HCT116 (cell line): ENCODE measurements at regions not wholly inside any gene's neighbourhood (a gene's known extent, or its start where the extent isn't known, plus 50 kb on each side); places are given as distances from the start of the nearest gene placed in this dataset.

Experiments used
- ATAC-seq: fragments of 200-7000 bp; cut with Tn5 transposase; 2 replicates; pipeline ENCODE4 v1.9.1; 2020; ENCODE audit warnings: mild to moderate bottlenecking, moderate library complexity
- BruUV-seq: library from RNA; stranded (reverse); fragments of 400-500 nt; replicated peaks from 2 replicates; lab custom pipeline; 2021; lab: Mats Ljungman, UMichigan
- CTCF ChIA-PET: fragments of 300-600 bp; sonication (Branson Sonifier 250); formaldehyde crosslinking; loops from one replicate; lab custom pipeline; 2021; ENCODE audit warnings: antibody characterized with exemption; lab: Charles Lee
- POLR2A ChIA-PET: fragments of 300-600, 350-600 bp; sonication (Branson Sonifier 250); formaldehyde crosslinking; loops from one replicate; lab custom pipeline; 2021; ENCODE audit warnings: antibody characterized with exemption; lab: Charles Lee
- RAD21 ChIA-PET, 2 experiments: fragments of 300-600 bp; sonication (Branson Sonifier 250); formaldehyde crosslinking; loops; one replicate each; lab custom pipeline; 2023; ENCODE audit warnings: low total read pairs in 2 of 2; ENCODE audit not compliant: uncharacterized antibody in 2 of 2, unreplicated experiment in 2 of 2, low non-redundant PET in 1 of 2; lab: Charles Lee
- DNase-seq: peaks from one replicate; pipeline ENCODE4 v3.0.0-alpha.2; 2010; ENCODE audit warnings: low read depth, low spot score
- H2AFZ ChIP-seq: fragments of 200-600 bp; shearing (Covaris generic), sonication (generic); 2 replicates; pipeline ENCODE4 v1.6.1; 2017; ENCODE audit warnings: low read depth, mixed run types, mixed read lengths, antibody characterized with exemption, low read length; ENCODE audit not compliant: poor library complexity, severe bottlenecking
- H3K27ac ChIP-seq: 2 replicates; pipeline ENCODE4 v1.5.1; 2012; ENCODE audit warnings: low read depth, low read length
- H3K27me3 ChIP-seq: fragments of 200-600 bp; sonication (generic); 2 replicates; pipeline ENCODE4 v1.6.1; 2016; ENCODE audit warnings: mixed run types, low read length, mixed read lengths; ENCODE audit not compliant: insufficient read depth
- H3K36me3 ChIP-seq, 2 experiments: fragments of 200-500 bp in 1 of 2; fragments of 200-600 bp in 1 of 2; sonication (Bioruptor generic) in 1 of 2; sonication (generic) in 1 of 2; 2 replicates each; pipeline versions ENCODE4 v1.5.1 to v1.6.1; 2014 to 2016; ENCODE audit warnings: low read length in 2 of 2, inconsistent platforms in 1 of 2, mixed read lengths in 1 of 2, mixed run types in 1 of 2; ENCODE audit not compliant: insufficient read depth in 2 of 2, control insufficient read depth in 1 of 2
- H3K4me1 ChIP-seq, 2 experiments: fragments of 200-600 bp in 1 of 2; sonication (generic) in 1 of 2; 2 replicates each; pipeline versions ENCODE4 v1.5.1 to v1.6.1; 2012 to 2017; ENCODE audit warnings: low read length in 2 of 2, inconsistent platforms in 1 of 2, mild to moderate bottlenecking in 1 of 2, mixed read lengths in 1 of 2, mixed run types in 1 of 2, moderate library complexity in 1 of 2; ENCODE audit not compliant: insufficient read depth in 2 of 2, control insufficient read depth in 1 of 2
- H3K4me2 ChIP-seq: fragments of 200-600 bp; sonication (generic); 2 replicates; pipeline ENCODE4 v1.6.1; 2017; ENCODE audit warnings: mixed run types, low read length, mixed read lengths
- H3K4me3 ChIP-seq, 2 experiments: fragments of 200-600 bp in 1 of 2; sonication (generic) in 1 of 2; replicated peaks in 1 of 2; 2 replicates each; pipeline ENCODE4 v1.5.1; 2011 to 2016; ENCODE audit warnings: low read length in 2 of 2, control low read depth in 1 of 2, low read depth in 1 of 2, mild to moderate bottlenecking in 1 of 2, mixed read lengths in 1 of 2, mixed run types in 1 of 2
- H3K79me2 ChIP-seq: fragments of 200-600 bp; sonication (generic); 2 replicates; pipeline ENCODE4 v1.6.1; 2017; ENCODE audit warnings: mild to moderate bottlenecking, mixed run types, low read length, moderate library complexity, mixed read lengths; ENCODE audit not compliant: insufficient read depth
- H3K9ac ChIP-seq: fragments of 200-600 bp; sonication (generic); 2 replicates; pipeline ENCODE4 v1.6.1; 2016; ENCODE audit warnings: low read length, mixed read lengths
- H3K9me2 ChIP-seq: fragments of 200-600 bp; sonication (generic), shearing (Covaris generic); 2 replicates; pipeline ENCODE4 v1.6.1; 2017; ENCODE audit warnings: mixed run types, mild to moderate bottlenecking, moderate library complexity; ENCODE audit not compliant: insufficient read depth
- H3K9me3 ChIP-seq, 2 experiments: fragments of 200-500 bp in 1 of 2; fragments of 200-600 bp in 1 of 2; sonication (Bioruptor generic) in 1 of 2; sonication (generic) in 1 of 2; 2 replicates each; pipeline ENCODE4 v1.6.1; 2014 to 2017; ENCODE audit warnings: low read length in 2 of 2, mixed read lengths in 2 of 2, inconsistent platforms in 1 of 2, low read depth in 1 of 2, mild to moderate bottlenecking in 1 of 2, mixed run types in 1 of 2, moderate library complexity in 1 of 2; ENCODE audit not compliant: control insufficient read depth in 1 of 2, insufficient read depth in 1 of 2
- H4K20me1 ChIP-seq: fragments of 200-600 bp; sonication (generic), shearing (Covaris generic); 2 replicates; pipeline ENCODE4 v1.6.1; 2017; ENCODE audit warnings: mixed run types, mild to moderate bottlenecking, moderate library complexity; ENCODE audit not compliant: insufficient read depth
- CBX3 ChIP-seq: IDR thresholded peaks from 2 replicates; pipeline ENCODE4 v1.6.1; 2012; ENCODE audit warnings: low read depth
- CTCF ChIP-seq, 3 experiments: fragments of 200-600 bp in 1 of 3; sonication (generic) in 1 of 3; IDR thresholded peaks in 2 of 3; conservative IDR thresholded peaks in 1 of 3; 2 replicates each; pipeline ENCODE4 v1.5.1; 2012 to 2017; ENCODE audit warnings: low read depth in 2 of 3, low read length in 2 of 3, antibody characterized with exemption in 1 of 3, borderline replicate concordance in 1 of 3, control low read depth in 1 of 3, mild to moderate bottlenecking in 1 of 3, mixed read lengths in 1 of 3, mixed run types in 1 of 3, moderate library complexity in 1 of 3; ENCODE audit not compliant: insufficient read depth in 1 of 3
- EGR1 ChIP-seq: IDR thresholded peaks from 2 replicates; pipeline ENCODE4 v1.6.1; 2012; ENCODE audit warnings: low read depth
- ELF1 ChIP-seq: IDR thresholded peaks from 2 replicates; pipeline ENCODE4 v1.6.1; 2012; ENCODE audit warnings: low read depth, borderline replicate concordance
- EZH2 ChIP-seq: fragments of 200-600 bp; sonication (generic); IDR thresholded peaks from 2 replicates; pipeline ENCODE4 v1.6.1; 2017; ENCODE audit warnings: antibody characterized with exemption, mixed run types
- EZH2phosphoT487 ChIP-seq: fragments of 200-600 bp; IDR thresholded peaks from 2 replicates; pipeline ENCODE4 v1.6.1; 2018; ENCODE audit warnings: antibody characterized with exemption, borderline replicate concordance
- FOSL1 ChIP-seq: IDR thresholded peaks from 2 replicates; pipeline ENCODE4 v1.6.1; 2012; ENCODE audit warnings: low read depth
- JUND ChIP-seq: IDR thresholded peaks from 2 replicates; pipeline ENCODE4 v1.6.1; 2012
- POLR2AphosphoS5 ChIP-seq: IDR thresholded peaks from 2 replicates; pipeline ENCODE4 v1.6.1; 2011; ENCODE audit warnings: mild to moderate bottlenecking, low read depth, low read length, moderate library complexity
- RAD21 ChIP-seq: IDR thresholded peaks from 2 replicates; pipeline ENCODE4 v1.6.1; 2012; ENCODE audit warnings: low read depth, mild to moderate bottlenecking
- SRF ChIP-seq: IDR thresholded peaks from 2 replicates; pipeline ENCODE4 v1.6.1; 2012; ENCODE audit warnings: low read depth
- TCF7L2 ChIP-seq: IDR thresholded peaks from 2 replicates; pipeline ENCODE4 v1.7.0; 2011; ENCODE audit warnings: borderline replicate concordance, inconsistent platforms; ENCODE audit not compliant: insufficient read depth, insufficient read length; ENCODE audit errors: extremely low read depth
- YY1 ChIP-seq: IDR thresholded peaks from 2 replicates; pipeline ENCODE4 v1.6.1; 2011; ENCODE audit warnings: low read length, low read depth, moderate library complexity, mild to moderate bottlenecking; ENCODE audit not compliant: insufficient replicate concordance; ENCODE audit errors: extremely low read depth
- ZBTB33 ChIP-seq: IDR thresholded peaks from 2 replicates; pipeline ENCODE4 v1.6.1; 2011; ENCODE audit warnings: mild to moderate bottlenecking, low read length, moderate library complexity; ENCODE audit not compliant: insufficient replicate concordance; ENCODE audit errors: extremely low read depth
- ZFX ChIP-seq: fragments of 450-650 bp; IDR thresholded peaks from 2 replicates; pipeline ENCODE4 v1.6.1; 2017
- ZNF274 ChIP-seq: fragments of 200-500 bp; sonication (Bioruptor generic); IDR thresholded peaks from 2 replicates; pipeline ENCODE4 v1.6.1; 2014; ENCODE audit warnings: mild to moderate bottlenecking, low read depth, low read length, inconsistent platforms
- intact Hi-C: fragments of 100-400 bp; cut with micrococcal nuclease; formaldehyde crosslinking; loops from 2 replicates; pipeline ENCODE4 v1.10.0; 2022
- TF ChIP-seq, protein P1 (sequence below): IDR thresholded peaks from 2 replicates; pipeline ENCODE4 v1.6.1; 2012
- TF ChIP-seq, protein P2 (sequence below): IDR thresholded peaks from 2 replicates; pipeline ENCODE4 v1.6.1; 2012; ENCODE audit warnings: low read depth

DNA sequence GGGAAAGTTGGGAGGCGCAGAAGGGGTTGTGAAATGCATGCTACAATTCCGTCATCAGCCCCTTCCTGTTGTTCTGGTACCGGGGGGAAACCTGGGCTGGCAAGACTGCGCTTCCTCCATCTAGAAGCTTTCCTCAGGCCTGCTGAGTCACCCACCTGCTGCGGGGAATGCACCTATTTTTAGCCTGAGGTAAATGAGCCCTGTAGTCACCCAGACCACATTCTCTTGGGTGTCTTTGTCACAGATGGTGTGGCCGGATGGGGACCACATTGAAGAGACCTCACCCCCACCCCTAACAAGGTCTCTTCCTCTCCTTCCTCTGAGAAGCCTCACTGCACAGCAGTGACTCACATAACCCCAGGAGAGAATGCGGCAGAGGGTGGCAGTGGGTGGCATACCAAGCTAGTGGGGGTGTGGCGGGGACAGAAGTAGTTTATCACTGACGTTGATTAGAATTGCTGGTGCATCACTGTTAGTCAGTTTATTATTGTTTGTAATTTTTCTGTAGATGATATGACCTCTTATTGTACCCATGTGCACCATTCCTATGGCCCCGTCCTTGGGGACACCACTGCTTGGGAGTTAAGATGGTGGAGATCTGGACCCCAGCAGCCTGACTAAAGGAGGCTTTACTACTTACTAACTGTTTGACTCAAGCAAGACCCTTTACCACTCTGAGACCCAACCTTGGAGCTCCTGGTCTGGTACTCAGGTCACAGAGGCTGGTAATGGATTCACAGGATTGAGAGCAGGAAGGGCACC lies 83.0 kb upstream of the DUSP5 start:
- no peaks in the 10 kb centered on the region for H4K20me1 ChIP-seq
- H3K4me3 ChIP-seq, result peak overlapping the region in 1 of 2 experiments; percentile 32; a peak in 2 of 4 replicates
- no peaks in the 10 kb centered on the region for H3K9me2 ChIP-seq
- ChIA-PET CTCF (interaction anchor here (1.2 to 1.6 kb wide), 3 partner anchors 61 to 132 kb away, joined by 3 to 5 read pairs (median 3); no protein-coding TSS in a partner anchor), RAD21 (interaction anchor here (0.9 to 1.3 kb wide), 2 partner anchors 16 to 60 kb away, joined by 3 read pairs; no protein-coding TSS in a partner anchor), POLR2A (interaction anchor here (1.2 to 26.1 kb wide), 9 partner anchors 7 to 219 kb away, joined by 3 to 438 read pairs (median 5); partner anchors contain the start of gene DUSP5)
- ATAC-seq (peak; percentile 70), DNase-seq (peak; percentile 98)
- no peaks in the 10 kb centered on the region for H3K79me2 ChIP-seq
- no peak overlapping the region for H2AFZ ChIP-seq
- no peaks in the 10 kb centered on the region for H3K9me3 ChIP-seq
- H3K36me3 ChIP-seq, result 0 out of 4 replicates have a peak, but pooled peaks cover 0 to 3% of the 10 kb centered on the region in 2 experiments
- intact Hi-C loops, result loop anchor here (1.0 to 10.0 kb wide), 5 partner anchors 16 to 120 kb away; partner anchors contain the start of gene DUSP5
- peaks cover 84 to 92% of the 10 kb centered on the region in 2 experiments for H3K4me1 ChIP-seq
- peak overlapping the region; percentile 72 for H3K4me2 ChIP-seq
- H3K9ac ChIP-seq, result peak overlapping the region; percentile 61
- BruUV-seq, result TSS peak; percentile 43
- H3K27ac ChIP-seq, result peak overlapping the region; percentile 95
- no peaks in the 10 kb centered on the region for H3K27me3 ChIP-seq
- TF ChIP-seq SRF (no peak), TCF7L2 (peak; percentile 92), EGR1 (no peak), RAD21 (no peak), CBX3 (no peak), CTCF (IDR thresholded peaks at IDR 0.05 in 2 of 3, conservative IDR thresholded peaks at IDR 0.05 in 1 of 3; ENCODE audit: borderline replicate concordance in 1 of 3, insufficient read depth in 1 of 3, low read depth in 2 of 3, low read length in 2 of 3) (no peak), POLR2AphosphoS5 (peak; percentile 89), YY1 (peak; percentile 77), JUND (no peak), ZNF274 (no peak), EZH2phosphoT487 (no peak), ZFX (no peak), FOSL1 (no peak), ELF1 (no peak), ZBTB33 (peak; percentile 75), EZH2 (no peak)
- TF ChIP-seq, protein P1, sequence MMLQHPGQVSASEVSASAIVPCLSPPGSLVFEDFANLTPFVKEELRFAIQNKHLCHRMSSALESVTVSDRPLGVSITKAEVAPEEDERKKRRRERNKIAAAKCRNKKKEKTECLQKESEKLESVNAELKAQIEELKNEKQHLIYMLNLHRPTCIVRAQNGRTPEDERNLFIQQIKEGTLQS, result no peak
- TF ChIP-seq, protein P2, sequence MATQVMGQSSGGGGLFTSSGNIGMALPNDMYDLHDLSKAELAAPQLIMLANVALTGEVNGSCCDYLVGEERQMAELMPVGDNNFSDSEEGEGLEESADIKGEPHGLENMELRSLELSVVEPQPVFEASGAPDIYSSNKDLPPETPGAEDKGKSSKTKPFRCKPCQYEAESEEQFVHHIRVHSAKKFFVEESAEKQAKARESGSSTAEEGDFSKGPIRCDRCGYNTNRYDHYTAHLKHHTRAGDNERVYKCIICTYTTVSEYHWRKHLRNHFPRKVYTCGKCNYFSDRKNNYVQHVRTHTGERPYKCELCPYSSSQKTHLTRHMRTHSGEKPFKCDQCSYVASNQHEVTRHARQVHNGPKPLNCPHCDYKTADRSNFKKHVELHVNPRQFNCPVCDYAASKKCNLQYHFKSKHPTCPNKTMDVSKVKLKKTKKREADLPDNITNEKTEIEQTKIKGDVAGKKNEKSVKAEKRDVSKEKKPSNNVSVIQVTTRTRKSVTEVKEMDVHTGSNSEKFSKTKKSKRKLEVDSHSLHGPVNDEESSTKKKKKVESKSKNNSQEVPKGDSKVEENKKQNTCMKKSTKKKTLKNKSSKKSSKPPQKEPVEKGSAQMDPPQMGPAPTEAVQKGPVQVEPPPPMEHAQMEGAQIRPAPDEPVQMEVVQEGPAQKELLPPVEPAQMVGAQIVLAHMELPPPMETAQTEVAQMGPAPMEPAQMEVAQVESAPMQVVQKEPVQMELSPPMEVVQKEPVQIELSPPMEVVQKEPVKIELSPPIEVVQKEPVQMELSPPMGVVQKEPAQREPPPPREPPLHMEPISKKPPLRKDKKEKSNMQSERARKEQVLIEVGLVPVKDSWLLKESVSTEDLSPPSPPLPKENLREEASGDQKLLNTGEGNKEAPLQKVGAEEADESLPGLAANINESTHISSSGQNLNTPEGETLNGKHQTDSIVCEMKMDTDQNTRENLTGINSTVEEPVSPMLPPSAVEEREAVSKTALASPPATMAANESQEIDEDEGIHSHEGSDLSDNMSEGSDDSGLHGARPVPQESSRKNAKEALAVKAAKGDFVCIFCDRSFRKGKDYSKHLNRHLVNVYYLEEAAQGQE, result no peak
